ENCODE measurements at regions not wholly inside any gene's neighbourhood (a gene's known extent, or its start where the extent isn't known, plus 50 kb on each side); places are given as distances from the start of the nearest gene placed in this dataset.
A peak's percentile ranks its signal among the peaks of the same experiment; 100 is the strongest.
"Not testable (repeated sequence)": the region's sequence is repeated elsewhere in the genome, so short reads cannot be mapped to it uniquely, and the experiment has no call there.

DNA sequence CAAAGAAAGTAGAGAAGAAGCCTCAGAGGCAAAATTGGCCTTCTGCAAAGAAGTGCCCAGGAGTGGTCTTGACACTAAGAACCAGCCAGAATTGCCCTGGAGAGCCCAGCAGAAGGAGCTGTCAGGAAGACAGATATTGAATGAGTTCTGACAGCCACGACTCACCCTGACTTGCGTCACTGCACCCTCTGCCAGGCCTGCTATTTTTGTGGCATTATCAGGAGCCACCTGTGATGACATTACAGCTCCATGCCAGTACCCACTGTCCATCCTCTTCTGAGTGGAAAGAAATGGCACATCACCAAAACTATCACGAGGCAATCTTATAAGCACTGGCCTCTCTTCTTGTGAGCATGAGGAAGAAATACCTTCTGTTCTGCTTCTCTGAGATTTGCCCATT is 67.7 kb downstream of the SMIM20 start:
- no peak for DNase-seq

DNA sequence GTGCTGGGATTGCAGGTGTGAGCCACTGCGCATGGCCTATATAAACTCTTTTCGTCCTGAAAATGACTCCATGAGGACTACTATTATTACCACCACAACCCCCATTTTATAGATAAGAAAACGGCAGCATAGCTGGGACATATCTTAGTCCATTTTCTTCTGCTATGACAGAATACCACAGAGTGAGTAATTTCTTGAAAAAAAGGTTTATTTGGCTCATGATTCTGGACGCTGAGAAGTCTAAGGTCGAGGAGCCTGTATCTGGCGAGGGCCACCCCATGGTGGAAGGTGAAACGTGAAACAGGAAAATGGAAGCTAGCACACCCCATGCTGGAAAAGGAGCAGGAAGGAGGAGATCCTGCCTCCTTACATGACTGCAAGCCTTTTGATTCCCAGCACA is 68.9 kb downstream of the SMIM20 start:
- DNase-seq = no peak

DNA sequence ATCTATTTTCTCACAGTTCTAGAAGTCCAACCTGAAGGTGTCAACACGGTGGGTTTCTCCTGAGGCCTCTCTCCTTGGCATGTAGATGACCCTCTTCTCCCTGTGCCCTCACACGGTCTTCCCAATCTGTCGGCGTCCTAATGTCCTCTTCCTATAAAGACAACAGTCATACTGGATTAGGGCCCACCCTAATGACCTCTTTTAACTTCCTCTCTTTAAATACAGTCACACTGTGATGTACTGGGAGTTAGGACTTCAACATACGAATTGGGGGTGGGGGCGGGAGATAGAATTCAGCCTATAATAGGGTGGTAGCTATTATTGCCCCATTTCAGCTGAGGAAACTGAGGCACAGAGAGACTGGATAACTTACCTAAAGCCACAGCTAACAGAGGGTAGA is 70.2 kb downstream of the SMIM20 start:
- DNase-seq = no peak

DNA sequence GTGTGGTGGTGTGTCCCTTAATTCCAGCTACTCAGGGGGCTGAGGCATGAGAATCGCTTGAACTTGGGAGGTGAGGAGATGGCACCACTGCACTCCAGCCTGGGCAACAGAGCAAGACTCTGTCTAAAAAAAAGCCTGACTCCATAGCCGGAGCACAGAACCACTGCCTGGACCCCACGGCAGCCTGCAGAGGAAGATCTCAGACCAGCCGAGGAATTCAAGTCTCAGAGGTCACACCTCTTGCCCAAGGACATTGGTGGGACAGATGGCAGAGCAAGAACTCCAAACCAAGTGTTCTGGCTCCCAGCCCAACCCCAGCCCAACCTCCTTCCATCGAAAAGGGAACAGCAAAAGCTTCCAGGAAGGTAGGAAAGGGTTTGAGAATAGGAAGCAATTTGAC is 70.8 kb downstream of the SMIM20 start:
- no peak for DNase-seq

DNA sequence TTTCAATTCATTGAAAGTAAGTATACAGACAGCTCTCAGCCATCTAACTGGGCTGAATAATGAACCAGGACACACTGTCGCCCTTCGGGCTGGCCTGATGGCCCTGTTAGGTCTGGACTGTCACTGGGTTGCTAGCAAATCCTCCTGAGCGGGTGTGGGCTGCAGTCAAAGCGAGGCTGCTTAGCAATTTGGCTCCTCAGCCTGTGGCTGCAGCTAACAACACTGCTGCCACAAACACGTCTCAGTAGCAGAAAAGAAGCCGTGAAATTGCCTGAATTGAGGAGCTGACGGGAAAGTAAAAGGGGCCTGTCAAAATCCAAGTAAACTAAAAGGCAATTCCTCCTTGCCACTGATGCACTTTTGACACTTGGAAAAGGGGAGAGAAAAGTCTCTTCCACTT is 72.8 kb downstream of the SMIM20 start:
- no peak for DNase-seq

DNA sequence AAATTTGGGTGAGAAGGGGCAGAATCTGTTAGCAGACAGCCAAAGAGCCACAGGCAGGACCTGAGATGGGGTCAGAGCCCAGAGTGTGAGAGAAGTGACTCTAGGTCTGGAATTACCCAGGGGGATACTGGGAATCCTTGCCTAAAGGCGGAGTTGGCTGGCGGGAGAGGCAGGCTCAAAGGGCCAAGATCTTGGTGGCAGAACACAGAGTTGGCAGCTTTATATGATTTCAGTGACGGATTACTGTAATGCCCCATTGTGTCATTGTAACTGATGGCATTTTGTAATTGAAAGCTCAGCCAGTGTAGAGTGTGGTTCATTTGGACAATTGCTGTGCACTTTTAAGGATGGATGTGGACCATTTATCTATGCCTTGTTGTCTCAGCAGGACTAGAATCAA is 77.3 kb downstream of the SMIM20 start:
- no peak for DNase-seq

DNA sequence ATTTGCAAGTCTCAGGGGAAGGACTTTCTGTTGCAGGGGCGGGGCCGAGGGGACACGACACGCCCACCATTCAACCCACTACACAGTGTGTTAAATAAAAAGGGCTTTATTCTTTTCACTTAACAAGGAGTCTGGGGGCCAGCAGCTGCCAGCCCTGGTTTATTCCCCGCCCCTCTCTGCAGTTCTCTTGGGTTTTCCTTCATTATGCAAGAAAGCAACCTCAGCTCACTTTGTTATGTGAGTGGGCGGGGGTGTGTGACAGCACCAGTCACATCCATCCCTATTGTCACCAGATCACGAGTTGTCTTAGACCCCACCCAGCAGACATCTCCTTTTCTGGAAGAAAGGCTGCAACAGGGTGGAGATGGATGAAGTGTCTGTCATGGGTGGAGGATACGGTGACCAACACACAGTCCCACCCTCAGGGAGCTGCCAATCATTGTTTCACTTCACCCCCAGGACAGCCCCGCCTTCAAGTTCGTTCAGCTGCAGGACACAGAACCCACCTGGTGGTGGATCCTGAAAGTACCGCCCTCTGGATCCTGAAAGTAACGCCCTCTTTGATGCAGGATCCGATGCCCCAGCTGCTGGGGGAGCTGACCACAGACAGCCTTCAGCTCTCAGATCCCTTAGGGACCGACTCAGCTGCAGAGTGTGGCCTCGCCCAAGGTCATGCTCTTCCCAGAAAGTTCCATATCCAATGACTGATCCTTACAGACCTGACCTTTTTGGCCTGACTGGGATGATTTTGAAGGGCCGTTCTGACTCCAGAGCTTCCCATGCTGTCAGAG is 79.6 kb downstream of the SMIM20 start:
- DNase-seq = peak; percentile 44

DNA sequence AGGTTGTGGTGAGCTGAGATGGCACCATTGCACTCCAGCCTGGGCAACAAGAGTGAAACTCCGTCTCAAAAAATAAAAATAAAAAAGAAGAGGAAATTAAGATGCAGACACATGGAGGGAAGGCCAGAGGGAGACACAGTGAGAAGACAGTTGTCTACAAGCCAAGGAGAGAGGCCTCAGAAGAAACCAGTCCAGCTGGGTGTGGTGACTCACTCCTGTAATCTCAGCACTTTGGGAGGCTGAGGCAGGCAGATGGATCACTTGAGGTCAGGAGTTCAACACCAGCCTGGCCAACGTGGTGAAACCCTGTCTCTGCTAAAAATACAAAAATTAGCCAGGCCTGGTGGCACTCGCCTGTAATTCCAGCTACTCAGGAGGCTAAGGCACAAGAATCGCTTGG is 80.6 kb downstream of the SMIM20 start:
- peak; percentile 16 for DNase-seq

DNA sequence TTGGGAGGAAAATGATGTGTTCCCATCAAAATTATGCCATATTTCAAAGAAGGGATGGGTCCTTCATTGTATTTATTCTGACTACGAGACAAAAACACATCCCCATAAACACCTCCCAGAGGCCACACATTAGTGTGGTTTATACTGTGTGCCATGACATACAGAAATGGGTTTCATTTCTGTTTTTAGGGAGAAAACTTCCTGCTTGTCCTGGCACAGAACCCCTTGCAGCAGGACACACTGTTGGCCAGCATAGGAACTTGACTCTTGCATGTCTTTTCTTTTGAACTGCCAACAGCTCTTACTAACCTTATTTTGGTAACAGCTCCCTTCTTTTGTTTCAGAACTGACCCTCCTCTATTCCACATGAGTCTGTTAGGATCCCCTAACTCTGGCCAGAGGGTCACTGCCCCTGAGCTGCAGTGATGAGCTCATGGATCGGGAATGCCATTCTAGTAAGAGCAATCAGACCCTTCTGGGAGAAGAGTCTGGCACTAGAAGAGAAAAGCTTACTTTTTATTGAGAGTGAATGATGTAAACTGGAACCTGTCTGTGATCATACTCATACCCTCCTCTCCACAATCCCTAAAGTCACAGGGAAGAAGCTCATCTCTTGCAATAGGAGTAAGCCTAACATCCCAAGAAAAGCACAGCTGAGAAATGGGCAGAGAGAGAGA is 86.4 kb downstream of the SMIM20 start:
- DNase-seq = no peak

DNA sequence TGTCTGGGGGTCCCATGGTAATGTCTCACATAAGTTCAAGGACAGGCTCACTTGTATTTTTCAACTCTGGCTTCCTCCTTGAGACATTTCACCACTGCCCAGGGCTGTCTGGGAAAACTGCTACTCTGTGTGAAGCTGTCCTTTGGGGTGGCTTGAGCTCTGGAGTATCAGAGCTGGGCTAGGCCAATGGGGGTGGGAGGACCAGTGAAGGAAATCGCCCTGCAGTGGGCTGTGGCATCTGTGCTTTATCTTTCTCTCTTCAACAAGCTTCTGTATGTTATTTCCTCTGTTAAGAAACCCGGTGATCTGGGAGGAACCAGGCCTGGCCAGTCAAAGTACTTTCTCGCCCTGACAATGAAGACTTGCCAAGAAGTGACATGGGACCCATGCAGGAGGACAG is 87.4 kb downstream of the SMIM20 start:
- DNase-seq = no peak

DNA sequence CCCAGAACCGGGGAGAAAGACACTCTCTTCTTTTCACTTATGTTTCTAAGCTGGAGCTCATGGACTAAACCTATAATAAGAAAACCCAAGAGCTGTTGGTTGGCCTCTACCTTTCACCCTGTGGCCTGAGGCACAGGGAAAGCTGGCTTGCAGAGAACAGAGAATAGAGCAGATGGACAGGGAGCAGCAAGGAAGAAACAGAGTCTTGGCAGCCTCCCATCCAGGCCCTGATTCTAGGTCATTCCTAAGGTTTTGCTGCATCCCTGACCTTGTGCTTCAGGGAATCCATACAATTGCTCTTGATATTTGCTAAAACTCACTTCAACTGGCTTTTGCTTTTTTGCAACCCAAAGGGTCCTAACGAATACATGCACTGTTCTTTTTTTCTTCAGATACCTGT is 87.8 kb downstream of the SMIM20 start:
- DNase-seq = no peak

DNA sequence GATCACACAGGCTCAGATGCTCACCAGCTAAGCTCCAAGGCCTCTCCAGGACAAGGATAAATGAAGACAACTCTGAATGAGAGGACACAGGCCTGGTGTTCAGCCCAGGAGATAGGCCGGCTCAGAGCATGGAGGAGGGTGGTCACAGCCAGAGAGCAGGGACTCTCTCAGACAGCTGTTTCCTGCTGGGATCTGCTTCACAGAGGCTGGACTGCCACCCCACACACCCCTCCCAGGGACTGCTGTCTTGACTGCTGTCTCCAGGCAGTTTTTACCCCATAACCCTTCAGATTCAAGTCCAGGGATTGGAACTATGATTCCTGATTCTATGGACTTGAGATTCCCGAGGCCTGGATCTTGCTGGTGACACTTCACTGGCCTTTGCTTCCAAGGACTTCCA is 89.0 kb downstream of the SMIM20 start:
- DNase-seq = no peak

DNA sequence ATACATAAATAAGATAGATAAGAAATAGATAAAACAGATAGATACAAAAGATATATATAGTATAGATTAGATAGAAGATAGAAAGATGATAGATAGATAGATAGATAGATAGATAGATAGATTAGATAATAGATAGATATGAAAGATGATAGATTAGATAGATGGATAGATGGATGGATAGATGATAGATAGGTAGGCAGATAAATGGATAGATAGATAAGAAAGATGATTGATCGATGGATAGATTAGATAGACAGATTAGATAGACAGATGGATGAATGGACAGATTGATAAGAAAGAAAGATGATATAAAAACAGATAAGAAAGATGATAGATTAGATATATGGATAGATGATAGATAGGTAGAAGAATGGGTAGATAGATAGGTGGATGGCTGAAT is 90.3 kb downstream of the SMIM20 start:
- no peak for DNase-seq

DNA sequence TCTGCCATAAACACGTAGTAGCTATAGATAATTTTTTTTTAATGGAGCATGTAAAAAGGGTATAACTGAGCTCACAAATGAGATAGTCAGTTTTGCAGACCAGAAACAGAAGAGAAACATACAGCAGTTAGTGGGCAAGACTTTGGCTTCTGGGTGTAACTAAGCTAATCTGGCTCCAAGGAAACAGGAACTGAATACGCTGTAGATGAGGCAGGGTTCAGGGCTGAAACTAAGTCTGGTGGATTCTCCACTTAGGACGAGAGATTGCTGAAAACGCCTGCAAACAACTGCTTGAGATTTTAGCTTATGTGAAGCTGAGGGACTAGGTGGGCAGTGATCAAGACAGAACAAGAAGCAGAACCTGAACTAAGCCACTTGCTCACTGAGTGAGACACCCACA is 91.7 kb downstream of the SMIM20 start:
- DNase-seq = no peak

DNA sequence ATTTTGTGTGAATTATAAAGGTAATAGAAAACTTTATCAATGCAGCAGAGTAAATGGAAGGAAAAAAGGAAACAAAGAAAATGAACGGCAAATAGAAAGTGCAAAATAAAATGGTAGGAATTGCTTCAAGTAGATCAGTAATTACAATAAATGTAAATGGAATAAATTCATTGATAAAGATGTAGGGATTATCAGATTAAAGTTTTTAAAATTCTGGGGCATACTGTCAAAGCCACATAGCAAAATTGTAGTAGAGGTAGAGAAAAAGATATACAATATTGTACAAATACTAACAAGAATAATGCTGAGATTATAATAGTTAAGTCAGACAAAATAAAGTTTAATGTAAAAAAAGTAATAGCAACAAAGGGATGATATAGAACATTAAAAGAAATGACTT is 94.7 kb downstream of the SMIM20 start:
- no peak for DNase-seq

DNA sequence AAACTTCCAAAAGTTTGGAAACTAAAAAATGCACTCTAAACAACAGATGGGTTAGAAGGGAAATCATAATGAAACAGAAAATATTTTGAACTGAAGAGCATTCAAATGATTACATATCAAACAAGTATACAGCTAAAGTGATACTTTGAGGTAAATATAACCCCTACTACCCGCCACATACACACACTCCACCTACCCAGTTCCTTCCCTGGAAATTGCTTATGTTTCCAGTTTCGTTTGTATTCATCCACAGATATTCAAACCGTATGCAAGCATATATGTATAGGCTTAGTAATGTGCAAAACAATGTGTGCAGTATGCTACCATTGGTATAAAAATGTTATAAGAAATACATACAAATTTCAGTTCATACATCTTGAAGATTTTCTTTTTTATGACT is 95.5 kb downstream of the SMIM20 start:
- DNase-seq = no peak

DNA sequence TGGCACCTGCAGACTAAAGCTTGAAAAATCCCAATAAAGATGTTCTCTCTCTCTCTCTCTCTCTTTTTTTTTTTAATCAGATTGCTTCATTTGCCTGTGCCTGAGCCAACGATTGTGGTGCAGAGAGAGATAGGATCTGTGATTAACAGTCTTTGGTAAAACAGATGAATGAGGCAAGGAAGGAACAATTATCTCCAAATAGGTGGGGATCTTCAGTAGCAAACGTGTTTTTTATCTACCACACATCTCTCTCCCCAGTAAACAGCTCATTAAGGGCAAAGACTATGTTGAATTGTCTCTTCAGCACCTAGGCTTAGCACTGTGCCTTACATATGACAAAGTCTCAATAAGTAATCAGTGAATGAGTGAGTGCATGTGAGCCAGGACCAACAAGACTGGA is 96.3 kb downstream of the SMIM20 start:
- no peak for DNase-seq

DNA sequence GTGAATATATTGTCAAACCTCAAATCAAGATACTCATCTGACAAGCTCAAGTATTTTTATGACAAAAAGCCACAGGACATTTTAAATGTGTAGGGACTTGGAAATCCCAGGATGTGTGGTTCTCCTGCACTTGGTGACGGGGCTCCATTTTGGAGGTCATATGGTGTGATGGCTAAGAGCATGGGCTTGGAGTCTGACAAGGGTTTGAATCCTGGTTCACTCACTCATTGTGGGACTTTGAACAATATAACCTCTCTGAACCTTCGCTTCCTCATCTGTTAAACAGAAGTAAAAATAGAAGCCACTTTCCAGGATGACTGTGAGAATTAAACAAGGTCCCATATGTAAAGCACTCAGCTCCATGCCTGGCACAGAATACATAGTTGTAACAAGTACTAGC is 99.6 kb downstream of the SMIM20 start:
- DNase-seq = no peak

DNA sequence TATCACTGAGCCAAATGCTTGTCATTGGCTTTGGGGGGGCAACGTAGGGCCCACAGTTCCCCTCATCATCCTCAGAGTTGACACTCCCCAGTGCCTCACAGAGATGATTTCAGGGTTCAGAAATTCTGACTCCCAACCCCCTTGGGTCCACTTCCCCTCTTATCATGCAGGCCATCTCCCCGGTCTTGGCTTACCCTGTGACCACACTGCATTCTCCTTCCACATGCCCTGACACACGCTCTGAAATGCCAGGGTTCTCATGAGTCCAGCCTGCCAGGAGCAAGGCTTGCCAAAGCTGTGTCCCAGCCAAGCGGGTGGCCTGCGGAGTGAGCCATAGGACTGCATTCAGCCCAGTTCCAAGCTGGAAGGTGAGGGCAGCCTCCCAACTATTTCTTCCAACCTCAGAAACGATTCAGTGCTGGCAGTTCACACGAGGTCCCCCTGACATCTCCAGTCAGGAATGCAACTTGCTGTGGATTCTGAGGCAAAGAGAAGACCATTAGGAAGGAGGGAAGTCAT is 101.2 kb downstream of the SMIM20 start:
- no peak for DNase-seq

DNA sequence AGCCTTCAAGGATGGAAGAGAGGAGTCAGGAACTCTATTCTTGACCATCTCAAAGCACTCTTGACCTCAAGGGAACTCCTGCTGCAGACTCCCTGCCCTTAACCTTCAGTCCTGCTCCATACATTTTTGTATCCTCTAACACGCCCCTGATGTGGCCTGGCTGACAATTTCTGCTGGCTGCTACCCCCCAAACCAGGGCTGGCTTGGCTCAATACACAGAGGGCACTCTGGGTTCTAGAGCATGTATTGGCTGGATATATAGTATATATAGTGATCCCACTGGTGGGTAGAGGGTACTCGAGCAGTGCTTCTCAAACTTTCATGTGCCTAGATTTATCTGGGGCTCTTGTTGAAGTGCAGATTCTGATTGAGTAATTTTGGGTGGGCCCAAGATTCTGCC is 101.9 kb downstream of the SMIM20 start:
- no peak for DNase-seq

DNA sequence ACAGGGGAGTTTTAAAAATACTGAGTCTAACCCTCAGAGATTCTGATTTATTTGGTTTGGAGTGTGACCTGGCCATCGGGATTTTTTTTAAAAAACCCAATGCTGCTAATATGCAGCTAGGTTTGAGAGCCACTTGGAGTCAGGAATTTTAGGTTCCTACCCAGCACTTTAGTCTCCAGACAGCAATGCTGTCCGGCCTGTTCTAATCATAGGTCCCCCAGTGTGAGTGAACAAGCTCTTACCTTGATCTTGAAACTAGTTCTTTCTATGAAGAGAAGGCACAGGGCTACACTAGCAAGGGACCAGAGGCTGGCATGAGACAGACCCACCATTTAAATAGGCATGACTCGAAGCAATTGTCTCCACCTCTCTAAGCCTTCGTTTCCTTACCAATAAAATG is 103.5 kb downstream of the SMIM20 start:
- DNase-seq = no peak

DNA sequence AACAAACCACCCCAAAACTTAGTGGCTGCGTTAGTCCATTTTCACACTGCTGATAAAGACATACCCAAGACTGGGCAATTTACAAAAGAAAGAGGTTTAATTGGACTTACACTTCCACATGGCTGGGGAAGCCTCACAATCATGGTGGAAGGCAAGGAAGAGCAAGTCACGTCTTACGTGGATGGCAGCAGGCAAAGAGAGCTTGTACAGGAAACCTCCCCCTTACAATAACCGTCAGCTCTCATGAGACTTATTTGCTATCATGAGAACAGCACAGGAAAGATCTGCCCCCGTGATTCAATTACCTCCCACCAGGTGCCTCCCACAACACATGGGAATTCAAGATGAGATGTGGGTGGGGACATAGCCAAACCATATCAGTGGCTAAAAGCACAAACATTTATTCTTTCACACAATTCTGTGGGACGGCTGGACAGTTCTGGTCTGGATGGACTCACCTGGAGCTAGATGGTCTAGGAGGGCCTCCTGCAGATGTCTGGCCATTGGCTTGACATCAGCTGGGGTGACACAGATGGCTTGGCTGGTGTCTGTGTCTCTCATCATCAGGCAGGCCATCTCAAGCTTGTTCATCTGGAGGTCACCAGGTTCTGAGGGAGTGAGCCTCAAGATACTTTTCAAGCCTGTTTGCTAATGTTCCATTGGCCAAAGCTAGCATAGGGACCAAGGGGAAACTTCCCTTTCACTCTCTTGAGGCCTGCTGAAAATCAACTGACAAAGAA is 104.1 kb downstream of the SMIM20 start:
- not testable (repeated sequence) for DNase-seq

DNA sequence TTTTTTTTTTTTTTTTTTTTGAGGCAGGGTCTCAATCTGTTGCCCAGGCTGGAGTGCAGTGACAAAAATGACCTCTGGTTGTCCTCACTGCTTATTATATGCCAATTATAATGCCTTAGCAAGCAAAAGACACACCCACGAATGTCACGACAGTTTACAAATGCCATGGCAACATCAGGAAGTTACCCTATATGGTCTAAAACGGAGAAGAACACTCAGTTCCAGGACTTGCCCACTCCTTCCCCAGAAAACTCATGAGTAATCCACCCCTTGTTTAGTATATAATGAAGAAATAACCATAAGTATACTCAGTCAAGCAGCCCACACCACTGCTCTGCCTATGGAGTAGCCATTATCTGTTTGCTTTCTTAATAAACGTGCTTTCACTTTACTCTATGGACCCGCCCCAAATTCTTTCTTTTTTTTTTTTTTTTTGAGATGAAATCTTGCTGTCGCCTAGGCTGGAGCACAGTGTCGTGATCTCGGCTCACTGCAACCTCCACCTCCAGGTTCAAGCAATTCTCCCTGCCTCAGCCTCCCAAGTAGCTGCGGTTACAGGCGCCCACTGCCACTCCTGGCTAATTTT is 106.2 kb downstream of the SMIM20 start:
- no peak for DNase-seq

DNA sequence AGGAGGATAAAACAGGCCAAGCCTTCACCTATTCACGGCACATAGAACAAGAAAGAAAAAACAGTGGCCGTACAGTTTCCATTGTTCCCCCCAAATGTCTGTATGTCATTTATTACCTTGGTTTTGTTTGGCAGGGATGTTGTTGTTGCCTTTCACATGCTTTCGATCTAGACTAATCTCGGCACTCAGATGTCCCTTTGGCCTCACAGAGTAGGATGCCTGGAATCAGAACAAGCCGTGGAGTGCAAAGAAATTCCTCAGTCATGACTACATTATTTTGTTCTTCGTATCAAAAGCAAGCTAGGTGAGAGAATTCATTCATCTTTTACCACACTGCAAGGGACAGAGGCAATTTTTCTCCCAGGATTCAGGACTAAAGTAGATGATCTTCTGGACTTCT is 106.9 kb downstream of the SMIM20 start:
- DNase-seq = no peak
